HFF-Myc (cell line): ENCODE measurements at regions not wholly inside any gene's neighbourhood (a gene's known extent, or its start where the extent isn't known, plus 50 kb on each side); places are given as distances from the start of the nearest gene placed in this dataset.

Experiments
- DNase-seq: peaks from one replicate; pipeline ENCODE4 v3.0.0-alpha.2; 2011; ENCODE audit warnings: low read depth; ENCODE audit errors: extremely low read depth
- H3K4me3 ChIP-seq: replicated peaks from 2 replicates; pipeline ENCODE4 v1.5.1; 2011; ENCODE audit warnings: low read depth, mild to moderate bottlenecking, control low read depth, low read length
- CTCF ChIP-seq: IDR thresholded peaks from 2 replicates; pipeline ENCODE4 v1.5.1; 2012; ENCODE audit warnings: mild to moderate bottlenecking, low read depth, low read length, control low read depth; ENCODE audit errors: missing control alignments

- H3K4me3 ChIP-seq = no peak overlapping the region
- DNase-seq = no peak
- no peak for TF ChIP-seq CTCF
Measured at GRCh38 chr3:99348451-99348850, 289.9 kb upstream of the COL8A1 start.

DNA sequence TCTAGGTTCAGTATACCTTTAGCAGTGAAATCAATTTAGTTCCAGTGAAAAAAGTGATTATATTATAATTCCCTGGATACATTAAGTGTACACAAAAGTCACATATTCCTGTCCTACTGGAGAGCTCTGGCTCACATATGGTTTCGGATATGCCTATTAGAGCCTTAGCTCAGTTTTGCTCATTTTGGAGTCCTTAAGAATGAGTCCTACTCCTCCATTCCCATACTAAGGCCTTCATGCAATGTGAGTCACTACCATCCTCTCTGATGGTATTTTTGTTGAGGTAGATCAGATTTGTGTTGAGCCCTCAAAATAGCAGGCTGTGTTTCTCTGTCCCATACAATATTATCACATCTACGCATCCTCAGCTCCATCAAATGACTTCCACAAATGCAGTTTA lies 294.2 kb upstream of the COL8A1 start:
- no peak overlapping the region for H3K4me3 ChIP-seq
- no peak for DNase-seq
- no peak for TF ChIP-seq CTCF

DNA sequence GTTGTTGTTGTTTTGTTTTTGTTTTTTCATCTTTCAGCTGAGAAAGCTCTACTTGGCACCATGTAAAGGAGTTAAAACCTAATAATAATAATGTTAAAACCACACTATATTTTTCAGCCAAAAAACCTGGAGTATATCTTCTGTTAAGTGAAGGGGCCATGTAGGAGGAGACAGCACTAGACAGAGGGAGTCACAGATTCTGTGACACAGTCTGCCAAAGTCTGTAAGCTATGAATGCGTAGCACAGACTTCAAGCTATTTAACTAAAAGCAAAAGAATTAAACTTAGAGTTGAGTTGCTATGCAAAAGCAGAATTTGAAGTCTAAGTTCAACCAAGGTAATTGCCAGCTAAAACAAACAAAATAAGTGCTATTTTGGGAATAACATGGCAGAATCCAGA lies 296.0 kb upstream of the COL8A1 start:
- DNase-seq = no peak
- TF ChIP-seq CTCF = no peak
- H3K4me3 ChIP-seq = no peak overlapping the region

- H3K4me3 ChIP-seq = no peak overlapping the region
- DNase-seq = no peak
- TF ChIP-seq CTCF = no peak
Measured at GRCh38 chr3:99339222-99339621, 299.2 kb upstream of the COL8A1 start.

GRCh38 chr3:99332718-99333117 lies 305.7 kb upstream of the COL8A1 start:
- DNase-seq = no peak
- TF ChIP-seq CTCF = no peak
- H3K4me3 ChIP-seq = no peak overlapping the region

- no peak for DNase-seq
- H3K4me3 ChIP-seq = no peak overlapping the region
- no peak for TF ChIP-seq CTCF
Measured at GRCh38 chr3:99332276-99332675, 306.1 kb upstream of the COL8A1 start.

DNA sequence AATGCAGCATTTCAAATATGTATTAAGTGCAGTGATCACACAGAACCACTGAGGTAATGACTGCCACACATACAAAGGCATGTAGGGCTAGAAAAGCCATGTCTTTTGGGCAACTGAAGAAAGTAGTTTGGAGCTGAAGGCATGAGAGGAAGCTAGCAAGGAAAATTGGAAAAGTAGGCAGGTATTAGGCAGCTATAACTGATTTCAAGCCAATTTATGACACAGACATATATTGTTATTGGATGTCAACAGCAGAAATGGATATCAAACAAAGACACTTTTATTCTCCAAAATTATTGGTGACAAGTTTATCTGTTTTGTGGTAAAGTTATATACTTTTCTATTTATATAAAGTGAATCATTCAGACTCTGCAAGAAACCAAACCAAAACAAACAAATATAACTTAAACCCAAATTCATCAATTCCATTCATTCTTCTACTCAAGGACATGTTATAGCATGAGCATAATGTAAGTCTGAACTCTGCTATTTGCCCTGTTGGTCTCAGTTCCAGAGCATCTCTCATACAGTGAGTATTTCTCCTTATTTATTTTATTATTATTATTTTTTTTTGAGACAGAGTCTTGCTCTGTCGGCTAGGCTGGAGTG lies 307.4 kb upstream of the COL8A1 start:
- TF ChIP-seq CTCF = no peak
- DNase-seq = no peak

More for the DNA sequence above, 307.4 kb upstream of the COL8A1 start:
- no peak overlapping the region for H3K4me3 ChIP-seq
